ENCODE measurements at regions not wholly inside any gene's neighbourhood (a gene's known extent, or its start where the extent isn't known, plus 50 kb on each side); places are given as distances from the start of the nearest gene placed in this dataset.
"Not testable (repeated sequence)": the region's sequence is repeated elsewhere in the genome, so short reads cannot be mapped to it uniquely, and the experiment has no call there.

DNA sequence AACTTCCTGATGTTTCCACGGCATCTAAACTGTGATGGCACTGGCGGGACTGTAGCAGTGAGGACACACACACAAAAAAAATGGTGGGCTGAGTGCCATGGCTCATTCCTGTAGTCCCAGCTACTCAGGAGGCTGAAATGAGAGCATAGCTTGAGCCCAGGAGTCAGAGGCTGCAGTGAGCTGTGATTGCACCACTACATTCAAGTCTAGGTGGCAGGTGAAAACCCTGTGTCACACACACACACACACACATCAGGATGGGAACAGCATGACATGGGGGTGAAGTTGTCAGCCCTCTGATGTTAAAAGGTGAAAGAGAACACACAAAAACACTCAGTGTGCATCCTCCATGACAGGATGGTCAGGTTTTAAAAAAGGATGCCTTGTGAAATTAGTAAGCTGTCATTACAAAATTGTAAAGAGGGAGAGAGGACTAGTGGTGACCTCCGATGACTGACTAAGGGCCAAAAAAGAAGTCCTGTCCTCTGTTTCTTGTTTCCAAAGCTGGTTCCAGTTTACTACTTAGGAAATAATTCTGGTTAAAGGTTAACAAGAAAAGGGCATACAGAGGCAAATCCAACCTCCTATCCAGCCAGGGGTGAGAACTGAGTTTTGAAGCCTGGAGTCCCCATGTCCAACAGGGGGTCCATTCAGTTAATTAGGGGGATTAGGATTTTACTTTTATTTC, 1600.4 kb downstream of the NLGN4Y start:
- Histone ChIP-seq H3K36me3 (ENCODE audit: insufficient read depth, low read length) (no peaks in the 10 kb centered on the region), H2AFZ (ENCODE audit: low read length) (no peak overlapping the region), H3K27ac (ENCODE audit: low read depth, low read length, poor library complexity, severe bottlenecking) (no peak overlapping the region), H3K79me2 (ENCODE audit: insufficient read depth, low read depth, low read length) (no peaks in the 10 kb centered on the region), H3K4me1 (ENCODE audit: insufficient read depth, low read length, poor library complexity, severe bottlenecking) (no peaks in the 10 kb centered on the region), H3K9me2 (ENCODE audit: insufficient read depth, low read length) (no peaks in the 10 kb centered on the region), H3K4me3 (ENCODE audit: low read depth, low read length, poor library complexity, severe bottlenecking) (no peak overlapping the region), H4K20me1 (ENCODE audit: insufficient read depth, low read length) (no peaks in the 10 kb centered on the region), H3K4me2 (ENCODE audit: low read length) (no peak overlapping the region), H3K9me3 (ENCODE audit: low read length) (no peaks in the 10 kb centered on the region)
- ChIA-PET POLR2A (no interaction called here), CTCF (ENCODE audit: unreplicated experiment) (no interaction called here)
- no peak for DNase-seq (ENCODE audit: low spot score)
- TF ChIP-seq, protein P1, sequence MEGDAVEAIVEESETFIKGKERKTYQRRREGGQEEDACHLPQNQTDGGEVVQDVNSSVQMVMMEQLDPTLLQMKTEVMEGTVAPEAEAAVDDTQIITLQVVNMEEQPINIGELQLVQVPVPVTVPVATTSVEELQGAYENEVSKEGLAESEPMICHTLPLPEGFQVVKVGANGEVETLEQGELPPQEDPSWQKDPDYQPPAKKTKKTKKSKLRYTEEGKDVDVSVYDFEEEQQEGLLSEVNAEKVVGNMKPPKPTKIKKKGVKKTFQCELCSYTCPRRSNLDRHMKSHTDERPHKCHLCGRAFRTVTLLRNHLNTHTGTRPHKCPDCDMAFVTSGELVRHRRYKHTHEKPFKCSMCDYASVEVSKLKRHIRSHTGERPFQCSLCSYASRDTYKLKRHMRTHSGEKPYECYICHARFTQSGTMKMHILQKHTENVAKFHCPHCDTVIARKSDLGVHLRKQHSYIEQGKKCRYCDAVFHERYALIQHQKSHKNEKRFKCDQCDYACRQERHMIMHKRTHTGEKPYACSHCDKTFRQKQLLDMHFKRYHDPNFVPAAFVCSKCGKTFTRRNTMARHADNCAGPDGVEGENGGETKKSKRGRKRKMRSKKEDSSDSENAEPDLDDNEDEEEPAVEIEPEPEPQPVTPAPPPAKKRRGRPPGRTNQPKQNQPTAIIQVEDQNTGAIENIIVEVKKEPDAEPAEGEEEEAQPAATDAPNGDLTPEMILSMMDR (conservative IDR thresholded peaks at IDR 0.05; ENCODE audit: low read length): no peak
- no peak for TF ChIP-seq EZH2phosphoT487 (IDR thresholded peaks at IDR 0.05; ENCODE audit: borderline replicate concordance, low read depth, low read length)
- intact Hi-C loops (cut with micrococcal nuclease; ENCODE audit: unreplicated experiment): no loop called here
- BruUV-seq (replicated peaks): no TSS peak

DNA sequence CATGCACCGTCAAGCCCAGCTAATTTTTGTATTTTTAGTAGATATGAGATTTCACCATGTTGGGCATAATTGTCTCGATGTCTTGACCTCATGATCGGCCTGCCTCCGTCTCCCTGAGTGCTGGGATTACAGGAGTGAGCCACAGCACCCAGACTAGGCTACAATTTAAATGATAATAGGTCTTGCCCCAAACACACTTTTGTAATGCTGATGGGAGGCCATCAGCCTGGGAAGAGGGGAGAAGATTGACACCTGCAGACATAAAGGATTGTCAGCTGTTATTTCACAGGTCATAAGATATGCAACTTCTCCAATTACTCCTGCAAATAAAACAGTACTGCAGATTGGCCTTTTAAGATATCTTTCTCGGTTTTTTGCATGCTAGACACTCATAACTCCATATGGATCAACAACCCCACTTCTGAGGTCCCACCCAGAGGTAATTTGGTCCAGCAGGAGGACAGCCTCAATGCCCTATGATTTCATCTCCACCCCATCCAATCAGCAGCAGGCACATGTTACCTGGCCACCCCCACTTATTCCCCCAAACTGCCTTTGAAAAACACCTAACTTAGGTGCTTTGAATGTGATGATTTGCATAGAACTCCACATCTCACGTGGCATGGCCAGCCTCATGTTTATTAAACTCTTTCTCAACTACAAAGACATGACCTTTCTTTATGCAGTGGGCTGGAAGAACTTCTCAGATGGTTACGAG, 1612.4 kb downstream of the NLGN4Y start:
- DNase-seq (ENCODE audit: low spot score): no peak
- no TSS peak for BruUV-seq (replicated peaks)
- no peaks in the 10 kb centered on the region for H3K4me1 ChIP-seq (ENCODE audit: insufficient read depth, low read length, poor library complexity, severe bottlenecking)
- H4K20me1 ChIP-seq (ENCODE audit: insufficient read depth, low read length): no peaks in the 10 kb centered on the region
- no peak overlapping the region for H3K27ac ChIP-seq (ENCODE audit: low read depth, low read length, poor library complexity, severe bottlenecking)
- TF ChIP-seq, protein P1 (conservative IDR thresholded peaks at IDR 0.05; ENCODE audit: low read length): no peak
- TF ChIP-seq EZH2phosphoT487 (IDR thresholded peaks at IDR 0.05; ENCODE audit: borderline replicate concordance, low read depth, low read length): no peak
- no peaks in the 10 kb centered on the region for H3K36me3 ChIP-seq (ENCODE audit: insufficient read depth, low read length)
- H3K4me3 ChIP-seq (ENCODE audit: low read depth, low read length, poor library complexity, severe bottlenecking): no peak overlapping the region
- no peaks in the 10 kb centered on the region for H3K9me3 ChIP-seq (ENCODE audit: low read length)
- H3K79me2 ChIP-seq (ENCODE audit: insufficient read depth, low read depth, low read length): no peaks in the 10 kb centered on the region
- H3K4me2 ChIP-seq (ENCODE audit: low read length): no peak overlapping the region
- POLR2A ChIA-PET: interaction anchor here (0.5 kb wide), 1 partner anchor 1665 kb away, joined by 3 read pairs; no protein-coding TSS in a partner anchor
- H2AFZ ChIP-seq (ENCODE audit: low read length): no peak overlapping the region
- H3K9me2 ChIP-seq (ENCODE audit: insufficient read depth, low read length): no peaks in the 10 kb centered on the region
- intact Hi-C loops (cut with micrococcal nuclease; ENCODE audit: unreplicated experiment): no loop called here
- CTCF ChIA-PET (ENCODE audit: unreplicated experiment): no interaction called here

DNA sequence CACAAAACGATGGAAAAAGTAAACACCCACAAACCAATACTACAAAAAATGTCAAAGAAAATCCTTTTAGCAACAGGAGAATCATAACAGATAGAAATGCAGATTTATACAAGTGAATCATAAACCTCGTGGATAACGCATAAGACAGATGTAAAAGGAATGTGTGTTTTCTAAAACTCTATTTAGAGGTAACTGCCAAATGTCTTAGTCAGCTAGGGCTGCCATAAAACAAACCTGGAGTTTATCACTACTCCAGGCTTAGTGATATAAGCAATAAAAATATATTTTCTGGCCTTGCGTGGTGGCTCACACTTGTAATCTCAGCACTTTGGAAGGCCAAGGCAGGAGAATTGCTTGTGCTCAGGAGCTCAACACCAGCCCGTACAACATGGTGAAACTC, 1633.5 kb downstream of the NLGN4Y start:
- no TSS peak for BruUV-seq (replicated peaks)
- ChIA-PET CTCF (ENCODE audit: unreplicated experiment) (no interaction called here), POLR2A (no interaction called here)

DNA sequence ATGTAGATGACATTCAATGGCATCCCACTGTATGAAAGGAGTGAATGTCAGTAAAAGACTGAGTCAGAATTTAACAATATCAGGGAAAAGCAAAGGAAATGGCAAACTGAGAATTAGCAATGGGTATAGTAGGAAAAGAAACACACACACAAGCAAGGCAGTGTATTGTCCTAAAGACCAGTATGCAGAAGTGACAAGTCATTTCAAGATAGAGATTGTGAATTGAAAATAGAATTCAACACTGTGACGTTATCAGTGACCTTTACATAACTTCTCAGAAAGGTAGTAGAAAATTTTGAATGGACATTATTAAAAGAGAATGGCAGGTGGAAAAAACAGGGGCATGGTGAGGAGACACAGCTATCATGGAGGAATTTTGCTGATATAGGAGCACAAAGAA, 1651.4 kb downstream of the NLGN4Y start:
- H3K79me2 ChIP-seq (ENCODE audit: insufficient read depth, low read depth, low read length); H3K4me3 ChIP-seq (ENCODE audit: low read depth, low read length, poor library complexity, severe bottlenecking); intact Hi-C loops (cut with micrococcal nuclease; ENCODE audit: unreplicated experiment); DNase-seq (ENCODE audit: low spot score); H3K9me3 ChIP-seq (ENCODE audit: low read length); CTCF ChIA-PET (ENCODE audit: unreplicated experiment); POLR2A ChIA-PET; H3K4me1 ChIP-seq (ENCODE audit: insufficient read depth, low read length, poor library complexity, severe bottlenecking); H3K27ac ChIP-seq (ENCODE audit: low read depth, low read length, poor library complexity, severe bottlenecking); H3K36me3 ChIP-seq (ENCODE audit: insufficient read depth, low read length); H3K9me2 ChIP-seq (ENCODE audit: insufficient read depth, low read length); H2AFZ ChIP-seq (ENCODE audit: low read length); H3K4me2 ChIP-seq (ENCODE audit: low read length); H4K20me1 ChIP-seq (ENCODE audit: insufficient read depth, low read length); BruUV-seq (replicated peaks): not testable (repeated sequence)

More for the DNA sequence above, 1633.5 kb downstream of the NLGN4Y start:
- H3K36me3 ChIP-seq (ENCODE audit: insufficient read depth, low read length): no peaks in the 10 kb centered on the region
- no peaks in the 10 kb centered on the region for H3K9me2 ChIP-seq (ENCODE audit: insufficient read depth, low read length)
- no peak overlapping the region for H2AFZ ChIP-seq (ENCODE audit: low read length)
- H3K4me1 ChIP-seq (ENCODE audit: insufficient read depth, low read length, poor library complexity, severe bottlenecking): no peaks in the 10 kb centered on the region
- no peak overlapping the region for H3K4me3 ChIP-seq (ENCODE audit: low read depth, low read length, poor library complexity, severe bottlenecking)
- intact Hi-C loops (cut with micrococcal nuclease; ENCODE audit: unreplicated experiment): no loop called here
- no peaks in the 10 kb centered on the region for H3K79me2 ChIP-seq (ENCODE audit: insufficient read depth, low read depth, low read length)
- no peak for TF ChIP-seq EZH2phosphoT487 (IDR thresholded peaks at IDR 0.05; ENCODE audit: borderline replicate concordance, low read depth, low read length)
- TF ChIP-seq, protein P1 (conservative IDR thresholded peaks at IDR 0.05; ENCODE audit: low read length): no peak
- H3K9me3 ChIP-seq (ENCODE audit: low read length): no peaks in the 10 kb centered on the region
- DNase-seq (ENCODE audit: low spot score): no peak
- no peak overlapping the region for H3K4me2 ChIP-seq (ENCODE audit: low read length)
- H3K27ac ChIP-seq (ENCODE audit: low read depth, low read length, poor library complexity, severe bottlenecking): no peak overlapping the region
- H4K20me1 ChIP-seq (ENCODE audit: insufficient read depth, low read length): no peaks in the 10 kb centered on the region
